Endodermal cell (in vitro differentiated cells): ENCODE measurements at regions not wholly inside any gene's neighbourhood (a gene's known extent, or its start where the extent isn't known, plus 50 kb on each side); places are given as distances from the start of the nearest gene placed in this dataset.
A peak's percentile ranks its signal among the peaks of the same experiment; 100 is the strongest.

ENCODE experiments used
- DNase-seq: peaks from one replicate; pipeline ENCODE4 v3.0.0-alpha.2; 2017
- H3K27ac ChIP-seq: 2 replicates; pipeline ENCODE4 v1.5.1; 2013; ENCODE audit warnings: mild to moderate bottlenecking, low read depth, low read length, moderate library complexity
- H3K27me3 ChIP-seq: 2 replicates; pipeline ENCODE4 v1.6.1; 2013; ENCODE audit warnings: mild to moderate bottlenecking, low read length, moderate library complexity; ENCODE audit not compliant: insufficient read depth, control insufficient read depth, poor library complexity, severe bottlenecking
- H3K36me3 ChIP-seq: 2 replicates; pipeline ENCODE4 v1.7.0; 2013; ENCODE audit warnings: mild to moderate bottlenecking, low read length, moderate library complexity; ENCODE audit not compliant: control insufficient read depth, insufficient read depth
- H3K4me1 ChIP-seq: one replicate; pipeline ENCODE4 v1.7.0; 2013; ENCODE audit warnings: low read length; ENCODE audit not compliant: control insufficient read depth, insufficient read depth
- H3K4me3 ChIP-seq: 2 replicates; pipeline ENCODE4 v1.5.1; 2013; ENCODE audit warnings: mild to moderate bottlenecking, low read length, moderate library complexity
- H3K9ac ChIP-seq: 2 replicates; pipeline ENCODE4 v1.6.1; 2013; ENCODE audit warnings: mild to moderate bottlenecking, low read length, moderate library complexity; ENCODE audit not compliant: poor library complexity, severe bottlenecking; ENCODE audit errors: extremely low read depth
- H3K9me3 ChIP-seq: 2 replicates; pipeline ENCODE4 v1.6.1; 2013; ENCODE audit warnings: mild to moderate bottlenecking, low read length, moderate library complexity; ENCODE audit not compliant: control insufficient read depth
- H3K27ac Mint-ChIP-seq: 2 replicates; pipeline ENCODE4 v1.8.0; 2020; ENCODE audit warnings: mixed read lengths
- H3K27me3 Mint-ChIP-seq: 2 replicates; pipeline ENCODE4 v1.8.0; 2021; ENCODE audit warnings: mild to moderate bottlenecking, mixed read lengths; ENCODE audit not compliant: insufficient read depth
- H3K36me3 Mint-ChIP-seq: 2 replicates; pipeline ENCODE4 v1.8.0; 2020; ENCODE audit warnings: low read depth, mixed read lengths
- H3K4me1 Mint-ChIP-seq: 2 replicates; pipeline ENCODE4 v1.8.0; 2020; ENCODE audit warnings: mixed read lengths
- H3K4me3 Mint-ChIP-seq: 2 replicates; pipeline ENCODE4 v1.8.0; 2020; ENCODE audit warnings: mild to moderate bottlenecking, moderate library complexity, mixed read lengths
- H3K9me3 Mint-ChIP-seq: 2 replicates; pipeline ENCODE4 v1.8.0; 2020; ENCODE audit warnings: mild to moderate bottlenecking, mixed read lengths
- WGBS, 2 experiments: methylation state at CpG; one replicate each; pipeline versions ENCODE4 v1.1.5 to v1.1.7; 2013; ENCODE audit warnings: missing lambda C conversion rate in 2 of 2, mixed read lengths in 1 of 2; ENCODE audit not compliant: insufficient coverage in 1 of 2, insufficient read length in 1 of 2; 5-methylcytosine and 5-hydroxymethylcytosine counted together
- TF ChIP-seq, protein P1 (sequence below): fragments of 200-600 bp; sonication (generic); conservative IDR thresholded peaks from 2 replicates; pipeline ENCODE4 v1.5.0; 2021; ENCODE audit warnings: antibody characterized with exemption, mild to moderate bottlenecking

DNA sequence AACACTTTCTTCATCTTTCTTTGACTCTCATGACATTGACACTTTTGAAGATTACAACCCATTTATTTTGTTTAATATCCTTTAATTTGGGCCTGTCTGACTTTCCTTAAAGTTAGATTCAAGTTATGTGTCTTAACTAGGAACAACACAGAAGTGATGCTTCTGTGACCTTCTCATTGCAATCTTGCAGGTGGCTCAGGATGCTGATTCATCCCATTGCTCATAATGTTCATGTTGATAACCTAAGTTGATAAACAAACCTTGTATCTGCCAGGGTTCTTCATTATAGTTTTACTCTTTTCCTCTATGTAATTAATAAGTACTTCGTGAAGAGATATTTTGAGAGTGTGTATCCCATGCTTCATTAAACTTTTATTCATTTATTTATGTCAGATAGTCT, 107.2 kb upstream of the SHB start:
- TF ChIP-seq, protein P1, sequence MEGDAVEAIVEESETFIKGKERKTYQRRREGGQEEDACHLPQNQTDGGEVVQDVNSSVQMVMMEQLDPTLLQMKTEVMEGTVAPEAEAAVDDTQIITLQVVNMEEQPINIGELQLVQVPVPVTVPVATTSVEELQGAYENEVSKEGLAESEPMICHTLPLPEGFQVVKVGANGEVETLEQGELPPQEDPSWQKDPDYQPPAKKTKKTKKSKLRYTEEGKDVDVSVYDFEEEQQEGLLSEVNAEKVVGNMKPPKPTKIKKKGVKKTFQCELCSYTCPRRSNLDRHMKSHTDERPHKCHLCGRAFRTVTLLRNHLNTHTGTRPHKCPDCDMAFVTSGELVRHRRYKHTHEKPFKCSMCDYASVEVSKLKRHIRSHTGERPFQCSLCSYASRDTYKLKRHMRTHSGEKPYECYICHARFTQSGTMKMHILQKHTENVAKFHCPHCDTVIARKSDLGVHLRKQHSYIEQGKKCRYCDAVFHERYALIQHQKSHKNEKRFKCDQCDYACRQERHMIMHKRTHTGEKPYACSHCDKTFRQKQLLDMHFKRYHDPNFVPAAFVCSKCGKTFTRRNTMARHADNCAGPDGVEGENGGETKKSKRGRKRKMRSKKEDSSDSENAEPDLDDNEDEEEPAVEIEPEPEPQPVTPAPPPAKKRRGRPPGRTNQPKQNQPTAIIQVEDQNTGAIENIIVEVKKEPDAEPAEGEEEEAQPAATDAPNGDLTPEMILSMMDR, result no peak
- H3K4me3 Mint-ChIP-seq, result no peak overlapping the region
- DNase-seq, result no peak

DNA sequence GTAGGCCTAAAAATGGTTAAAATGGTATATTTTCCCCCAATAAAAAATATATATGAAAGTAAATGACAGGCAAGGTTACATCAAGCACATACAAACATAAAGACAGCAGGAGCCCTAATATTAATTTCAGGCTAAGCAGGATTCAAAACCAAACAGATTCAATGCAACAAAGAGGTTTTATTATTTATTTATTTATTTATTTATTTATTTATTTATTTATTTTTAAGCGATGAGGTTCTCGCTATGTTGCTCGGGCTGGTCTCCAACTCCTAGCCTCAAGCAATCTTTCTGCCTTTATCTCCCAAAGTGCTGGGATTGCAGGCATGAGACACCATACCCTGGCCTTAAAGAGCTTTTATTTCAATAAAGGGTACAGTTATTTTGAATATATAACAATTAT, 106.4 kb upstream of the SHB start:
- peaks cover 22% of the 10 kb centered on the region for H3K9me3 Mint-ChIP-seq
- DNase-seq, result no peak
- TF ChIP-seq, protein P1, result no peak
- Histone ChIP-seq H3K9ac (no peak overlapping the region), H3K36me3 (no peaks in the 10 kb centered on the region), H3K9me3 (peaks cover 22% of the 10 kb centered on the region), H3K4me3 (no peak overlapping the region), H3K27me3 (no peaks in the 10 kb centered on the region), H3K4me1 (no peaks in the 10 kb centered on the region), H3K27ac (no peak overlapping the region)
- peaks cover 3% of the 10 kb centered on the region for H3K27me3 Mint-ChIP-seq
- WGBS, 2 experiments, result 100% methylated on average over 3 of the region's 3 CpGs; no CpG with 5 or more reads in 1 of the 2 experiments
- H3K36me3 Mint-ChIP-seq, result peaks cover 9% of the 10 kb centered on the region
- no peak overlapping the region for H3K27ac Mint-ChIP-seq
- no peak overlapping the region for H3K4me3 Mint-ChIP-seq
- peaks cover 8% of the 10 kb centered on the region for H3K4me1 Mint-ChIP-seq

More for the DNA sequence above, 107.2 kb upstream of the SHB start:
- peaks cover 8% of the 10 kb centered on the region for H3K4me1 Mint-ChIP-seq
- Histone ChIP-seq H3K4me3 (no peak overlapping the region), H3K9me3 (peaks cover 14% of the 10 kb centered on the region), H3K9ac (no peak overlapping the region), H3K27ac (no peak overlapping the region), H3K27me3 (no peaks in the 10 kb centered on the region), H3K4me1 (no peaks in the 10 kb centered on the region), H3K36me3 (no peaks in the 10 kb centered on the region)
- no peak overlapping the region for H3K27ac Mint-ChIP-seq
- H3K36me3 Mint-ChIP-seq, result peaks cover 3% of the 10 kb centered on the region
- H3K27me3 Mint-ChIP-seq, result peaks cover 5% of the 10 kb centered on the region
- no CpG with 5 or more reads among the region's 1 CpG for WGBS, 2 experiments
- peaks cover 14% of the 10 kb centered on the region for H3K9me3 Mint-ChIP-seq

DNA sequence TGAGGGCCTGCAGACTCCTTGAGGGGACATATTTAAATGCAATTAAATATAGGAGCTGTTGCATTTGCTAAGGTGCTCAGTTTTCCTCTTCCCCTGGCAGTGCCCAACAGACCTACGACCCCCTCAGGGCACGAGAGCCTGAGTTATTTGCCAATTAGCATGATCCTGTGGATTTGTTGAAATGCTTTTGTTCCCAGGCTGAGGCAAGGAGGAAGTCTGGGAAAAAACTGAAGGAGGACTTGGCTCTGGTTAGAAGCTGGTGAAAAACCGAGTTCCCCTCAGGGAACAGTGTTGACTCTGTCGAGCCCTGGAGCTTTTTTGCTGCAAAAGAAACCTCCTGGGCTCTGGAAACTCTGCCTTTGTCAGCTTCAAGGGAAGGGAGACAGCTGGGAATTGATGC, 103.6 kb upstream of the SHB start:
- peak overlapping the region; percentile 55 for H3K27ac Mint-ChIP-seq

More for the DNA sequence above, 103.6 kb upstream of the SHB start:
- peak; percentile 70 for DNase-seq
- Histone ChIP-seq H3K9me3 (peaks cover 31% of the 10 kb centered on the region), H3K36me3 (no peaks in the 10 kb centered on the region), H3K27me3 (no peaks in the 10 kb centered on the region), H3K9ac (no peak overlapping the region), H3K4me1 (no peaks in the 10 kb centered on the region), H3K4me3 (no peak overlapping the region), H3K27ac (peak overlapping the region; percentile 58)
- Mint-ChIP-seq H3K4me1 (peaks cover 19% of the 10 kb centered on the region), H3K27me3 (no peaks in the 10 kb centered on the region), H3K4me3 (no peak overlapping the region), H3K36me3 (peaks cover 11% of the 10 kb centered on the region), H3K9me3 (peaks cover 33% of the 10 kb centered on the region)
- TF ChIP-seq, protein P1, result no peak
- WGBS, 2 experiments, result 53 to 59% methylated on average over 3 to 4 of the region's 4 CpGs
